IMR-90 (cell line): ENCODE measurements at regions not wholly inside any gene's neighbourhood (a gene's known extent, or its start where the extent isn't known, plus 50 kb on each side); places are given as distances from the start of the nearest gene placed in this dataset.

Experiments
- CEBPB ChIP-seq: IDR thresholded peaks from 2 replicates; pipeline ENCODE4 v1.6.1; 2012; ENCODE audit warnings: low read depth, low read length, improper control_type of control experiment
- CTCF ChIP-seq: conservative IDR thresholded peaks from 2 replicates; pipeline ENCODE4 v1.5.1; 2012; ENCODE audit warnings: mild to moderate bottlenecking, low read depth, low read length, improper control_type of control experiment
- FOS ChIP-seq: fragments of 150-350 bp; IDR thresholded peaks from 2 replicates; pipeline ENCODE4 v1.6.1; 2016; ENCODE audit warnings: low read depth, low read length
- MAFK ChIP-seq: IDR thresholded peaks from 2 replicates; pipeline ENCODE4 v1.6.1; 2012; ENCODE audit warnings: low read depth, low read length, improper control_type of control experiment
- MAZ ChIP-seq: IDR thresholded peaks from 2 replicates; pipeline ENCODE4 v1.6.1; 2012; ENCODE audit warnings: low read depth, mild to moderate bottlenecking, low read length, improper control_type of control experiment, moderate library complexity, borderline replicate concordance
- NFE2L2 ChIP-seq: fragments of 150-350 bp; IDR thresholded peaks from 2 replicates; pipeline ENCODE4 v1.6.1; 2016; ENCODE audit warnings: low read depth, mild to moderate bottlenecking, low read length
- POLR2A ChIP-seq: IDR thresholded peaks from 2 replicates; pipeline ENCODE4 v1.6.1; 2012; ENCODE audit warnings: mild to moderate bottlenecking, low read depth, low read length
- RCOR1 ChIP-seq: IDR thresholded peaks from 2 replicates; pipeline ENCODE4 v1.6.1; 2012; ENCODE audit warnings: mild to moderate bottlenecking, low read length, improper control_type of control experiment; ENCODE audit not compliant: insufficient replicate concordance
- RFX5 ChIP-seq: IDR thresholded peaks from 2 replicates; pipeline ENCODE4 v1.8.0; 2012; ENCODE audit warnings: low read depth, mild to moderate bottlenecking, low read length, moderate library complexity

DNA sequence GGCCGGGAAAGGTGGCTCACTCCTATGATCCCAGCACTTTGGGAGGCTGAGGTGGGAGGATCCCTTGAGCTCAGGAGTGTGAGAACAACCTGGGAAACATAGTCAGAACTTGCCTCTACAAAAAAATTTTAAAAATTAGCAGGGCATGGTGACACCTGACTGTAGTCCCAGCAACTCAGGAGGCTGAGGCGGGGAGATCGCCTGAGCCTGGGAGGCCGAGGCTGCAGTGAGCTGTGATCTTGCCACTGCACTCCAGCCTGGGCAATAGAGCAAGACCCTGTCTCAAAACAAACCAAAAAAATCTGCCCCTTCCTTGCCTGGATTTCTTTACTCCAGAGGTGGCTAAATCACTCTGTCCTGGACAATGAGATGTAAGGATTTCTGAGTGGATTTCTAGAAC lies 197.7 kb downstream of the NRP2 start:
- TF ChIP-seq RCOR1 (no peak), CTCF (no peak), FOS (no peak), RFX5 (no peak), CEBPB (no peak), POLR2A (no peak), MAZ (no peak), MAFK (no peak), NFE2L2 (no peak)
